Inflammatory macrophage treated with lipopolysaccharide for 1 hour (primary cell): ENCODE measurements at regions not wholly inside any gene's neighbourhood (a gene's known extent, or its start where the extent isn't known, plus 50 kb on each side); places are given as distances from the start of the nearest gene placed in this dataset.

Source experiments
- DNase-seq, 2 donors: peaks; one replicate each; pipeline ENCODE4 v3.0.0-alpha.2; 2020 to 2022

GRCh38 chr12:34347367-34347766 is 325.1 kb downstream of the ALG10 start:
- no peak for DNase-seq

- DNase-seq, result no peak
These were observed 325.8 kb downstream of the ALG10 start for GRCh38 chr12:34348064-34348463.

- DNase-seq, result no peak
These were observed 326.8 kb downstream of the ALG10 start for GRCh38 chr12:34348836-34349672.

GRCh38 chr12:34349673-34349961 is 327.3 kb downstream of the ALG10 start:
- no peak for DNase-seq

GRCh38 chr12:34350092-34351041 is 328.1 kb downstream of the ALG10 start:
- DNase-seq, result no peak

- no peak for DNase-seq
These were observed 329.8 kb downstream of the ALG10 start for GRCh38 chr12:34352098-34352497.

GRCh38 chr12:34354239-34355200 is 332.2 kb downstream of the ALG10 start:
- DNase-seq, result no peak

- DNase-seq, result no peak
These were observed 334.1 kb downstream of the ALG10 start for GRCh38 chr12:34356233-34356987.

- no peak for DNase-seq
These were observed 335.5 kb downstream of the ALG10 start for GRCh38 chr12:34357791-34358190.

- no peak for DNase-seq
These were observed 335.9 kb downstream of the ALG10 start for GRCh38 chr12:34358198-34358597.

- no peak for DNase-seq
These were observed 339.5 kb downstream of the ALG10 start for GRCh38 chr12:34361721-34362316.

GRCh38 chr12:34363050-34363673 is 340.9 kb downstream of the ALG10 start:
- DNase-seq, result no peak

GRCh38 chr12:34368079-34368478 is 345.8 kb downstream of the ALG10 start:
- no peak for DNase-seq

GRCh38 chr12:34371050-34371449 is 348.8 kb downstream of the ALG10 start:
- DNase-seq, result no peak

GRCh38 chr12:34372003-34372402 is 349.7 kb downstream of the ALG10 start:
- DNase-seq, result no peak

- no peak for DNase-seq
These were observed 351.6 kb downstream of the ALG10 start for GRCh38 chr12:34373926-34374325.

GRCh38 chr12:34376133-34376799 is 354.0 kb downstream of the ALG10 start:
- no peak for DNase-seq

- no peak for DNase-seq
These were observed 355.1 kb downstream of the ALG10 start for GRCh38 chr12:34377243-34378035.

GRCh38 chr12:34379142-34379541 is 356.8 kb downstream of the ALG10 start:
- no peak for DNase-seq

- no peak for DNase-seq
These were observed 362.4 kb downstream of the ALG10 start for GRCh38 chr12:34384693-34385092.
